Astrocyte (in vitro differentiated cells and primary cell): ENCODE measurements at regions not wholly inside any gene's neighbourhood (a gene's known extent, or its start where the extent isn't known, plus 50 kb on each side); places are given as distances from the start of the nearest gene placed in this dataset.

Experiments used
- DNase-seq: peaks from one replicate; pipeline ENCODE4 v3.0.0-alpha.2; 2010; ENCODE audit warnings: low read depth
- FAIRE-seq: peaks from 2 replicates; lab custom pipeline; 2011; peaks lifted over from hg19 to GRCh38; lab: Jason Lieb, UNC
- H2AFZ ChIP-seq: 2 replicates; pipeline ENCODE4 v1.6.0; 2012; ENCODE audit warnings: low read depth, low read length, inconsistent platforms
- H3K27ac ChIP-seq: 2 replicates; pipeline ENCODE4 v1.5.1; 2011; ENCODE audit warnings: low read depth, low read length, inconsistent platforms
- H3K27me3 ChIP-seq: 2 replicates; pipeline ENCODE4 v1.6.0; 2011; ENCODE audit warnings: low read length, inconsistent platforms; ENCODE audit not compliant: insufficient read depth
- H3K36me3 ChIP-seq: 2 replicates; pipeline ENCODE4 v1.5.1; 2011; ENCODE audit warnings: low read length, inconsistent platforms; ENCODE audit not compliant: insufficient read depth
- H3K4me1 ChIP-seq: 2 replicates; pipeline ENCODE4 v1.5.1; 2011; ENCODE audit warnings: low read length, inconsistent platforms; ENCODE audit not compliant: insufficient read depth
- H3K4me2 ChIP-seq: 2 replicates; pipeline ENCODE4 v1.6.0; 2012; ENCODE audit warnings: low read length, inconsistent platforms
- H3K4me3 ChIP-seq: 2 replicates; pipeline ENCODE4 v1.5.1; 2011; ENCODE audit warnings: low read depth, mild to moderate bottlenecking, low read length, inconsistent platforms; ENCODE audit not compliant: insufficient read depth
- H3K79me2 ChIP-seq: 2 replicates; pipeline ENCODE4 v1.6.0; 2012; ENCODE audit warnings: mild to moderate bottlenecking, low read length, inconsistent platforms; ENCODE audit not compliant: insufficient read depth
- H3K9ac ChIP-seq: 2 replicates; pipeline ENCODE4 v1.6.0; 2012; ENCODE audit warnings: mild to moderate bottlenecking, low read length, inconsistent platforms
- H3K9me3 ChIP-seq: 2 replicates; pipeline ENCODE4 v1.5.1; 2012; ENCODE audit warnings: low read depth, mild to moderate bottlenecking, low read length, inconsistent platforms; ENCODE audit not compliant: insufficient read depth
- H4K20me1 ChIP-seq: 2 replicates; pipeline ENCODE4 v1.6.0; 2012; ENCODE audit warnings: low read length, inconsistent platforms; ENCODE audit not compliant: insufficient read depth
- H3K27ac Mint-ChIP-seq: one replicate; pipeline ENCODE4 v1.8.0; 2021; ENCODE audit warnings: mild to moderate bottlenecking, mixed read lengths; ENCODE audit not compliant: unreplicated experiment
- H3K27me3 Mint-ChIP-seq: one replicate; pipeline ENCODE4 v1.8.0; 2021; ENCODE audit warnings: low read depth, mixed read lengths; ENCODE audit not compliant: unreplicated experiment
- H3K36me3 Mint-ChIP-seq: one replicate; pipeline ENCODE4 v1.8.0; 2021; ENCODE audit warnings: low read depth, mixed read lengths; ENCODE audit not compliant: unreplicated experiment
- H3K4me1 Mint-ChIP-seq: one replicate; pipeline ENCODE4 v1.8.0; 2021; ENCODE audit warnings: low read depth, mixed read lengths; ENCODE audit not compliant: unreplicated experiment
- H3K4me3 Mint-ChIP-seq: one replicate; pipeline ENCODE4 v1.8.0; 2021; ENCODE audit warnings: mild to moderate bottlenecking, moderate library complexity, mixed read lengths; ENCODE audit not compliant: unreplicated experiment
- H3K9me3 Mint-ChIP-seq: one replicate; pipeline ENCODE4 v1.8.0; 2021; ENCODE audit warnings: mild to moderate bottlenecking, mixed read lengths; ENCODE audit not compliant: unreplicated experiment
- EZH2 ChIP-seq: IDR thresholded peaks from 2 replicates; pipeline ENCODE4 v1.6.1; 2012; ENCODE audit warnings: mild to moderate bottlenecking, low read length, inconsistent platforms; ENCODE audit not compliant: insufficient read depth
- TF ChIP-seq, protein P1 (sequence below): IDR thresholded peaks from 2 replicates; pipeline ENCODE4 v1.5.1; 2011; ENCODE audit warnings: low read depth, mild to moderate bottlenecking, inconsistent platforms, low read length, moderate library complexity; ENCODE audit not compliant: insufficient read depth

DNA sequence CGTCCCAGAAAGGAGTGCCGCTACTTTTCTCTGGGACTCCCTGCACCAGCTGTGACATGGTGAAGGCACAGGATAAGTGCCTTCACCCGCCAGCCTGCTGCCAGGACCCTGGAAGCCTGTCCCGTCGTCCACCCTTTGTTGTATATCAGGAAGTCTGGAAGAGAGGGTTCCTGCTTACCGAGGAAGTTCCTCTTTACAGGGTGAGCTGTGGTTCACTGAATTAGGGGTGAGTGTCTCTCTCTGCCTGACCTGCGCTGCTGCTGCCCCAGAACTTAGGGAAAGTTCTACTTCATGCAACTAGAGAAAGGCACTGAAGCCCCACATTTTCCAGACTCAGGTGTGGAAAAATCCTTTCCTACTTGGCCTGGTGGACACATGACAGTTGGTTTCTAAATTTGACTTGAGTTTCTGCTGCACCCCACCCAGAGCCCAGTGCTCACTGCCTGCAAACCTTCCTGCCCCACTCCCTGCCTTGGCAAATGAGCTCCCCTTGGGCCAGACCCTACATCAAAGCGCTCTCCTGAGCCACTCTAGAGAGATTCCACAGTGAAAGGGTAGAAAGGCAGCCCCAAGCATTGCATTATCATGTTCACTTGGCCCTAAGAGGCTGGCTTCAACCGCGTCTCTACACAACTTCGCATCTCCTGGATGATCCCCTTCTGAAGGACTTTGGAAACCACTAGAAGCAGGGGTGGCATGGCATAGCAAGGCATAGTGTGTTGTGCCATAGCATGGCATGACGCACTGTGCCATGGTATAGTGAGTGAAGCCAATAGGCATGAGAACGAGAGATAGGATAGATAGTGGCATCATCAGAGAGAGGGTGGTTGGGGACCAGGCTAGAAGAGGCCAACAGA, 215.8 kb upstream of the CDYL start:
- Histone ChIP-seq H4K20me1 (no peaks in the 10 kb centered on the region), H2AFZ (no peak overlapping the region)

DNA sequence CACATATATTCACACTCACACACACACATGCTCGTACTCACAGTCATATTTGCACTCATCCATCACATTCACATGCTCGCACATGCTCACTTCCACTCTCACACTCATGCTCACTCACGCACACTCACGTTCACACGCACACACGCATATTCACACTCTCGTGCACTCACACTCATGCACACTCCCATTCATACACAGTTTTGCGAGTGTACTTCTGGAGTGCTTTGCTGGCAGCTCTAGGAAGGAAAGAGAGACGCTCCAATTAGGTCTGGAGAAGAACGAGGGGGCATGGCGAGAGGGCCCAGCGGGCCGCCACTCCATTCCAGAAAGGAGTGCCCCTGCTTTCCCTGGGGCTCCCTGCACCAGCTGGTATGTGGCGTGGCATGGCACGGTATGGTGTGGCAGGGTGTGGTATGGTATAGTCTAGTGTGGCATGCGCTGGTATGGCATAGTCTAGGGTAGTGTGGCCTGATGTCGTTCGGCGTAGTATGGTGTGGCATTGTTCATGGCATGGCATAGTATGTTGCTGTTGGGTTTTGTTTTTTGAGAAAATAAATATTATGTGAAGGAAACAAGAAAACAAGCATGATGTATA, 216.8 kb upstream of the CDYL start:
- Mint-ChIP-seq H3K4me1 (no peaks in the 10 kb centered on the region), H3K4me3 (no peak overlapping the region), H3K9me3 (peaks cover 1% of the 10 kb centered on the region), H3K36me3 (no peaks in the 10 kb centered on the region), H3K27me3 (peaks cover 8% of the 10 kb centered on the region), H3K27ac (no peak overlapping the region)
- FAIRE-seq, result no peak
- TF ChIP-seq, protein P1, sequence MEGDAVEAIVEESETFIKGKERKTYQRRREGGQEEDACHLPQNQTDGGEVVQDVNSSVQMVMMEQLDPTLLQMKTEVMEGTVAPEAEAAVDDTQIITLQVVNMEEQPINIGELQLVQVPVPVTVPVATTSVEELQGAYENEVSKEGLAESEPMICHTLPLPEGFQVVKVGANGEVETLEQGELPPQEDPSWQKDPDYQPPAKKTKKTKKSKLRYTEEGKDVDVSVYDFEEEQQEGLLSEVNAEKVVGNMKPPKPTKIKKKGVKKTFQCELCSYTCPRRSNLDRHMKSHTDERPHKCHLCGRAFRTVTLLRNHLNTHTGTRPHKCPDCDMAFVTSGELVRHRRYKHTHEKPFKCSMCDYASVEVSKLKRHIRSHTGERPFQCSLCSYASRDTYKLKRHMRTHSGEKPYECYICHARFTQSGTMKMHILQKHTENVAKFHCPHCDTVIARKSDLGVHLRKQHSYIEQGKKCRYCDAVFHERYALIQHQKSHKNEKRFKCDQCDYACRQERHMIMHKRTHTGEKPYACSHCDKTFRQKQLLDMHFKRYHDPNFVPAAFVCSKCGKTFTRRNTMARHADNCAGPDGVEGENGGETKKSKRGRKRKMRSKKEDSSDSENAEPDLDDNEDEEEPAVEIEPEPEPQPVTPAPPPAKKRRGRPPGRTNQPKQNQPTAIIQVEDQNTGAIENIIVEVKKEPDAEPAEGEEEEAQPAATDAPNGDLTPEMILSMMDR, result no peak
- TF ChIP-seq EZH2, result no peak
- Histone ChIP-seq H4K20me1 (no peaks in the 10 kb centered on the region), H3K79me2 (no peaks in the 10 kb centered on the region), H2AFZ (no peak overlapping the region), H3K4me3 (no peak overlapping the region), H3K9me3 (no peaks in the 10 kb centered on the region), H3K4me1 (no peaks in the 10 kb centered on the region), H3K9ac (no peak overlapping the region), H3K4me2 (no peak overlapping the region), H3K27me3 (no peaks in the 10 kb centered on the region), H3K36me3 (no peaks in the 10 kb centered on the region), H3K27ac (no peak overlapping the region)
- no peak for DNase-seq

More for the DNA sequence above, 215.8 kb upstream of the CDYL start:
- no peak overlapping the region for H3K27ac Mint-ChIP-seq
- FAIRE-seq (no peak), DNase-seq (no peak)
- H3K4me1 ChIP-seq, result no peaks in the 10 kb centered on the region
- H3K4me3 ChIP-seq, result no peak overlapping the region
- H3K36me3 Mint-ChIP-seq, result peaks cover 2% of the 10 kb centered on the region
- no peak overlapping the region for H3K4me3 Mint-ChIP-seq
- H3K9me3 Mint-ChIP-seq, result peaks cover 4% of the 10 kb centered on the region
- H3K27me3 Mint-ChIP-seq, result peaks cover 8% of the 10 kb centered on the region
- no peaks in the 10 kb centered on the region for H3K27me3 ChIP-seq
- H3K9ac ChIP-seq, result no peak overlapping the region
- no peaks in the 10 kb centered on the region for H3K4me1 Mint-ChIP-seq
- no peaks in the 10 kb centered on the region for H3K79me2 ChIP-seq
- no peak overlapping the region for H3K27ac ChIP-seq
- no peaks in the 10 kb centered on the region for H3K36me3 ChIP-seq
- no peaks in the 10 kb centered on the region for H3K9me3 ChIP-seq
- TF ChIP-seq EZH2, result no peak
- TF ChIP-seq, protein P1, result no peak
- no peak overlapping the region for H3K4me2 ChIP-seq
